CD4-positive, alpha-beta T cell treated with Interleukin-4 for 1 hour (primary cell): ENCODE measurements at regions not wholly inside any gene's neighbourhood (a gene's known extent, or its start where the extent isn't known, plus 50 kb on each side); places are given as distances from the start of the nearest gene placed in this dataset.

Source experiments
- DNase-seq, 2 donors: peaks; one replicate each; pipeline ENCODE4 v3.0.0-alpha.2; 2020 to 2022

DNA sequence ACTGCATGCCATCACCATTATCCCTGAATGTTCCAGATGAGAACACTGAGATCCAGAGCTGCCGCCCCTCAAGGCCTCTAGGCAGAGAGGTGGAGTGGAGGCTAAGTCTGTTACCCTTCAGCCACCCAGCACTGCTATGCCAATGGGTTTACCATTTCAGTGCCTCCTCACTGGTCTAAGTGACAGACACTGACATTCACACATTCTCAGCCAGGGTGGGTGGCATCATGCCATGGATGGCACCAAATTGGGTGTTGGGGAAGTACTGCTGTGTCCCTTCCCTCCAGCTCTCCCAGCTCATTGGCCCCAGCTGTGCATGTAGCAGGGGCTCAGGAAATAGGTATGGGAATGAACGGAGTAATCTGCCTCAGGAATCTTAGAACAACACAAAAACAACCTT, 96.8 kb upstream of the PLET1 start:
- no peak for DNase-seq

DNA sequence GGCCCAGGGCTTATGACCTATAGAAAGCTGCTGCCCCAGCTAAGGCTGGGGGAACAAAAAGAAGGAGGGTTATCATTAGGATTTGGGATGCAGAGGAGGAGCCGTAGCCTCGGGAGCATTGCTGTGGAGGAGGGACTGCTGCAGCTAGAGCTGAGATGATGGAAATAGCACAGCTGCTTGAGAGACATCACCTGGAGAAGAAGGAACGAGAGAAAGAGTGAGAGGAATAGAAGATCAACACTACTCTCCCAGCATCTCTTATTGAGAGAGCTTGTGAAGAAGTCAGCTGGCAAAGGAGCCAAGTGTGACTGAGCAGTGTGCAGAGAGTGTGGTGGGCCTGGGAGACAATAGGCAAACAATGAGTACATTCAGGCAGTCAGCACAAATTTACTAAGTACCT, 100.7 kb upstream of the PLET1 start:
- DNase-seq, result no peak

DNA sequence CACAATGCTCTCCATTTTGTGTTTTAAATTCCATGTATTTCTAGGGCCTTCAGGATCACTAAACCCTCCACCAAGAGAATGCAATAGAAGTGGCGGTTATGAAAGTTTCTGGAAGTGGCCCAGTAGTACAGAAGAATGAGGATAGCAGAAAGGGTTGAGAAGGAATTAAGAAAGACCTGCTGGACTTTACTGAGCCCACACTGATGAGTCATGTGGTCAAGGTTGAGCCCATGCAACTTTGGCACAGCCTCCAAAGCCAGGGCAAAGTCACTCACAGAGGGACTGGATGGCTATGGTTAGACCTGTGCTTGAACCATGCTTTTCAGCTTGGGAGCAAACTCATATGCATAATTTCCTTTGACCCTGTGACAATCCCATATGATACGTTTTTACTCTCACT, 102.9 kb upstream of the PLET1 start:
- DNase-seq, result no peak

DNA sequence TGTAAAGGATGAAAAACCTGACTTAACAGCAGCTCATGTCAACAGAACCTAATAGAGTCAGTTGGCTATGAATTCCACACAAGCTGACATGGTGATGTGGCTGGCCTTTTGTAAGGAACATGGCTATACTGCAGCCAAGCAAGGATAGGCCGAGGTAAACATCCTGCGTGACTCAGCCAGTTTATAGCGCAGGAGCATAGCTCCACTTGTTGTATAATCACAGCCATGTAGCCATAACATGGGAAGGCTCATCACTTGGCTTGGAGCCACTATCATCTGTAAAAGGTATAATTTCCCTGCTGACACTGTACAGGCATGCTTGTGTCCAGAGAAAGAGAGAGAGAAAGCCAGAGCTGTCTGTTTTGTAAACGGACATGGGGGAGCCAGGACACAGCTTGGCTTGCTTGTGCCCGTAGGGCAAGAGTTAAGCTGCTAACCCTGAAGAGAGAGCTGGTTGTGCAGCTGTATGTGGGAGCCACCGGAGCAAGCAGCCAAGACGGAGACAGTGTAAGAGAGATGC, 104.4 kb upstream of the PLET1 start:
- DNase-seq, result no peak

DNA sequence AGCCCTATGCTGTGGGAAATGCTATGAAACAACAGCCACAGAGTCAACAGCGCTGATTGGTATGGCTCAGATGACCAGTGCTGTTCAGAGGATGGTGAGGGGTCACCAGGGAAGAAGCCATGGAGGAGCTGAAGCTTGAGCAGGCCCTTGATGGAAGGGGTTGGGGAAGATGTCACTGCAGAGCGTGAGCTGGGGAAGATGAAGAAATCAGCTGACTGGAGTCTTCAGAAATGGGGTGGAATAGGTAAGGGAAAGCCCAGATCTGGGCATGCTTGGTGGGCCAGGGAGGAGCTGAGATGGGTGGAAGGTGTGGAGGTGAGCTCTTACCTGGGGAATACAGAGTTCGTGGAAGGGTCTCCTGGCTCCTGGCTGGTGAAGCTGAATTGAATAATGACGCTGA, 105.4 kb upstream of the PLET1 start:
- DNase-seq, result no peak

- no peak for DNase-seq
Measured at GRCh38 chr11:112366777-112367176, 106.1 kb upstream of the PLET1 start.

GRCh38 chr11:112367461-112367860, 106.8 kb upstream of the PLET1 start:
- DNase-seq, result no peak

- DNase-seq, result no peak
Measured at GRCh38 chr11:112367895-112368294, 107.2 kb upstream of the PLET1 start.

GRCh38 chr11:112368381-112368780, 107.7 kb upstream of the PLET1 start:
- DNase-seq, result no peak

DNA sequence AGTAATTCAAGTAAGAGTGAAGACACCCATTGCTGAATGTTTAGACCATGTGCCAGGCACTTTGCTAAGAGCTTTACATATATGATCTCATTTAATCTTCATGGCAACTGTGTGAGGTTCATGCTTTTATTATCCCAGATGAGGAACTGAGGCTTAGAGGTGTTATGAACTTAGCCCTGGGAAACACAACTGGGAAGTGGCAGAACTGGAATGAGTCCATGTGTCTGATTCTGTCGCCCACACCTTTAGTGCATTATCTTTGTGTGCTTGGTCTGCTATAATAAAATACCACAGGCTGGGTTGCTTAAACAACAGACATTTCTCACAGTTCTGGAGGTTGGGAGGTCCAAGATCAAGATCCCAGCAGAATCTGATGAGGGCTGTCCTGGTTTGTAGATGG, 108.7 kb upstream of the PLET1 start:
- no peak for DNase-seq

DNA sequence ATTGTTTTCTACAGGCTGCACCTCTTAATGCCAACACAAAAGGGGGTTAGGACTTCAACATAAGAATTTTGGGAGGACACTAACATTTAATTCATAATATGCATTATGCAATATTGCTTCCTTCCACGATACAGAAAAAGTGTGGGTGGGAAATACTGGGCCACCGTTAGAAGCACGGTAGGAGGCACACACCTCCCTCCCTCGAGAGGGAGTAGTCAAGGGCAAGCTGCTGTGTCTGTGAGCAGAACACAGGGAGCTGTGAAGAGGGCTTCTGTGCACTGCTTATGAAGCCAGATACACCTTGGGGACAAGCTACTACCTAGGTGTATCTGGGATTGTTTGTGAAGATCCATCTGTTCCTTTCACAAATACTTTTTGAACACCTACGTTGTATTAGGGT, 109.3 kb upstream of the PLET1 start:
- DNase-seq, result no peak

GRCh38 chr11:112374486-112375140, 114.0 kb upstream of the PLET1 start:
- DNase-seq, result no peak

GRCh38 chr11:112377946-112378345, 117.3 kb upstream of the PLET1 start:
- DNase-seq, result no peak

- no peak for DNase-seq
Measured at GRCh38 chr11:112380464-112380863, 119.8 kb upstream of the PLET1 start.

DNA sequence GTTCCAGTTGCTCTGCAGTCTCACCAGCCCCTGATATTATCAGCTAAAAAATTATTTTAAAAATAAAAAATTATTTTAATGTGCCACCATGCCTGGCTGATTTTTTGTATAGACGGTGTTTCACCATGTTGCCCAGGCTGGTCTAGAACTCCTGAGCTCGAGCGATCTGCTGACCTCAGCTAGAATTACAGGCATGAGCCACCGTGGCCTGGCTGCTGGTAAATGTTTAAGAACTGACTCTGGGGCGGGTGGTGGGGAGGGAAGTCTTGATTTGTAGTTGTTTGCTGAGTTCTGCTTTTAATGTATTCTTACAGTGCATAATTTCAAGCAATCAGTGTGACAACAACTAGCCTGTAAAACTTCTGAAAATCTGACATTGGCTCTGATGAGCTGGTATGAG, 120.9 kb upstream of the PLET1 start:
- no peak for DNase-seq

DNA sequence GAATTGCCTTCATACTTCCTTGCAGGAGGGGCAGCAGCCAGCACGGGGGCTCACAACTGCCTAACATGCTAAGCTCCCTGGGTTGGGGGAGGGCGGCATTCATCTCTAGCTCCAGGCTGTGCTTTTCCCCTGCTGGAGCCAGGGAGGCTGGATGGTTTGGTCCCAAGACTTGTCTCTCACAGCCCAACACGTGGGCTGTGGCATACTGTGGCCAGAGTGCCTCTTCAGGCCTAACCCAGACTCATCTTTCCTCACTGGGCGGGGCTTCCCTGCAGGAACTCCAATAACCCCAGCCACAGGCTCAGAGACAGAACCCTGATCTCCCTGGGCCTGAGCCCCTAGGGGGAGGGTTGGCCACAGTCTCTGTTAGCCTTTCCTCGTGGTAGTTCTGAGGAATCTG, 121.9 kb upstream of the PLET1 start:
- no peak for DNase-seq

- no peak for DNase-seq
Measured at GRCh38 chr11:112388496-112388895, 127.8 kb upstream of the PLET1 start.

- no peak for DNase-seq
Measured at GRCh38 chr11:112391086-112391485, 130.4 kb upstream of the PLET1 start.

- no peak for DNase-seq
Measured at GRCh38 chr11:112392904-112393303, 132.2 kb upstream of the PLET1 start.

DNA sequence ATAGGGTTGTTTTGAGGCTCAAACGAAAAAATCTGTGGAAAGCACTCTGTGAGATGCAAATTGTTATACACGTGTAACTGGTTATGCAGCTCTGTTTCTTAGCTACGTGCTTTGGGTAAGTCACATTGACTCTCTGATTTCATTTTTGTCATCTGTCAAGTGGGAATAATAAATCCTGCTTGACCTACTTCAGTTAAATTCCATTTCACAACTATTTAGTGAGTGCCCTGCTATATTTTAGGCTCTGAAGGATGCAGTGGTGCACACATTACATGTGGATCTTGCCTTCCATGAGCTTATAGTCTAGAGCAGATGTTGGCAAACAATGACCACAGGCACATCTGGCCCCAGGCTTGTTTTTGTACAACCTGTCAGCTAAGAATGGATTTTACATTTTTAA, 133.6 kb upstream of the PLET1 start:
- DNase-seq, result no peak

DNA sequence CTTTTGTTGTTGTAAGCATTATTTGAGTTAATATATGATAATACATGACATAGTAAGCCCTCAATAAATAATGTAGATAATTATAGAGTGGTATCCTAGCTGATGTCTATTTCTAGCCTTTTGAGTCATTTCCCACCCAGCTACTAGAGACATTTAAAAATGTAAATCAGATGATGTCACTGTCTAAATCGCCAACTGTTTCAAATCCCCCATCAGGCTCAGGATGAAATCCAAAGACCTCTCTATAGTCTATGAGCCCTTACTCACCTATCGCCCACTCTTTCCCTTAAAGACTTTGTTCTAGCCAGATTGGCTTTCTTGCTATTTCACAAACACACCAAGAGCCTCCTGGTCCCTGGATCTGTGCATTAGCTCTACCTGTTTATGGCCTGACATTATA, 135.4 kb upstream of the PLET1 start:
- no peak for DNase-seq

DNA sequence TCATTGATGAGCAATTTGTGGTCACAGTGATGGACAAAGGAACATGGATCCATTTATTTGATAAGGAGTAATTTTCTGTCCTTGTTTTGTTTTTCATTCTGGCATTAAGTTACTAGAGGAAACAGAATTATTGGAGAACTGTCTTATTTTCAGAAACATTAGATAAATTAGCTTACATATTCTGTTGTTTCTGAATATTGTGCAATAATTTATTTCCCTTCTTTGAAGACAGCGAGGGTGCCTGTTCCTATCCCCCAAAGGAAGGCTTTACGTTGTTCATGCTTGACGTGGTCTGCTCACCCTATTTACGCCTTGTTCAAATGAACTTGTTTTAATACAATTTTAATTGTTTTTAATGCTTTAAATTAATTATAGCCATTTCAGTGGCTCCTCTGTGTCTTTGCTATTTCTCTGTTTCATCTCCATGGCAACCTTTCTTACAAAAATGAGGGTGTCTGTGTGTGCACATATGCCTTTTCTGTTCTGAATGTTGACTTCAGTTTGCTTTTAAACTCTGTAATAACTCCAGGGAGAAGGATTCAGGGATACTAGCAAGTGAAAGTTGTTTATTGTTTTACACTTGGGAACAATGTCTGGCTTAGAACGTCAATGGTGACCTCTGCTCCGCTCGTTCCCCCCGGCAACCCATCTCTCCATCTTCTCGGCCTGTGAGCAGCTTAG, 138.3 kb upstream of the PLET1 start:
- DNase-seq, result no peak

DNA sequence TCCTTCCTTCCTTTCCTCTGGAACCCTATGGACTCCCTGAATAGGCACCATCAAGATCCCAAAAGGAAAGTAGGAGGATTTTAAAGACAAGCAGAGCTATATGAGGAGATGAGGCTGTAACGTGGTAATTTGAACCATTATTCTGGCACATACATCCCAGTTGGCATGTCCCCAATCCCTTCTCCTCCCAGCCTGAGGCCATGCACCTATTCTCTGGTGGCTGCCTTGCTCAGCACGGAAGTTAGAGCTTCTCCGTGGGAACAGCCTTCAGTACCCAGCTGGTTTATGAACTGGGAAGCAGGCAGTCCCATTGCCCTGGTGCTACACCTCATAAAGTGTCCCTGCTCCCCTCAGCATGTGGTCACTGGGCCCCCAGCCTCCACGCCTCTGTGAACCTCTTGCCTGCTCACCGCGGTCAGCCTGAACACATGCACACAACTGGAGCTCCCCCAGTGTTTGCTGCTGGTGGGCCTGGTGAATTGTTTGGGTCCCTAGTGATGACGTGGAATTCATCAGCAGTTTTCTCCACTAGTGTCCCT, 139.9 kb upstream of the PLET1 start:
- no peak for DNase-seq

DNA sequence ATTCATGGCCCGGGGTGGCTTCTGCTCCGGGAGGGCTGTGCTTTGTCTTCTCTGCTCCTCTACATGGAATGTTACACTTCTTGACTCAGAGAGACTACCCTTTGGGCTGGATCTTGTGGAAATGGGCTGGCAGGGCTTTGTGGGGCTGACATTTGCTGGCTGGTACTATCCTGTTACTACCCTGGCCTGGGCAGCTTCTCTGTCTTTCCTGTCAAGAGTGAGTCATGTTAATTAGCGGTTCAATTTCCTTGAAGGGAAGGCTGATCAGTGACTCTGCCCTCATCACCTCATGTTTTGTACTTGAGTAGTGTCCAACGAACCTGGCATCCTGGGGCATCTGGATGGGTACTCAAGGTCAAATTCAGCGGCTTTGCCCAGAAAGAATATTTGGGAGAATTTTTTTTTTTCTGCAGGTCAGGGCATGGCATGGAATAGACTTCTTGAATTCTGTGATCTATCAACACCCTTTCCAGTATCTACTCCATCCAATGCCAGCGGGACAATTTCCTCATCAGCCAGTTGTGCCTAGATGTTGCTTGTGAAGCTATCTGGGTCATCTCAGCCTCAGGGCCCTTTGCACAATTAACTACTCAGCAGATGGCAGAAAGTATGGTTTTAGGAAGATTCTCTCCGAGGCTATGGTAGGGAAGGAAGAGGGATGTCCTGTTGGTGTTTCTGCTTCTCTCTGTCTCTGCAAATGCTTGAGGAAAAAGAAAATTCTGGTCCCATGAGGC, 140.5 kb upstream of the PLET1 start:
- no peak for DNase-seq
